HS-27A (cell line): ENCODE measurements at regions not wholly inside any gene's neighbourhood (a gene's known extent, or its start where the extent isn't known, plus 50 kb on each side); places are given as distances from the start of the nearest gene placed in this dataset.
"Not testable (repeated sequence)": the region's sequence is repeated elsewhere in the genome, so short reads cannot be mapped to it uniquely, and the experiment has no call there.

Source experiments
- DNase-seq: peaks from one replicate; pipeline ENCODE4 v3.0.0-alpha.2; 2012; ENCODE audit warnings: low read depth, missing footprints

- no peak for DNase-seq
Measured at GRCh38 chr2:224174990-224175389, 135.9 kb upstream of the SERPINE2 start.

DNA sequence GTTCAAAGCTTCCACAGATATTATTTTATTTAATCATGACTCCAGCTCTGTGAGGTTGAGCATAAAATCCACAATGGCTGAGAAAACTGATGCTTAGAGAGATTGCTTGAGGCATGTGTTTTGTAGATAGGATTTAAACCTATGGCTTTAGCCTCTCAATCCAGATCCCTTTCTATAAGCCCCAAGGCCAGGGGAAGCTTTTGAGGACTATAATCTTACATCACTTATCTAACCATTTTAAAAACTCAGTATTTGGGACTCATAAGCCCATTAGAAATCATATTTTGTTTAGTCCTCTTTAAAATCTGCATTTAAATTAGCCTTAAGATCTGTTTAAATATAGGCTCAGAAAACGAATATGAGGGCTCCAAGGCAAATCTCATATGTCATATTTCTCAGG, 135.4 kb upstream of the SERPINE2 start:
- no peak for DNase-seq

DNA sequence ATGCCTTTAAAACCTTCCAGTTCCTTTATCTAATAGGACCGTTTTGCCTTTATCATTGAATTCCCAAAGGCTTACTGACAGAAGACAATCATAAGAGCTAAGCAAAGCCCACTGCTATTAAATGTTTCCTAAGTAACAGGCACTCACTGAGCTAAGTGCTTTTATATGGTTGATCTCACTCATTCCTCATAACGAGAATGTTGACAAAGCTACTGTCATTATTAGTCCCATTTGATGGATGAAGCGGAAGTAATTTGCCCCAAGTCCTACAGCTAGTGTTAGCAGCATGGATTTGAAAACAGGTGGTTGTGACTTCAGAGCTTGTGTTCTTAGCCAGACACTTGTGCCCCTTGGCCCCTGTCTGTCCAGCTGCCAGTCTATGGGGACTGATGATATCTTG, 134.8 kb upstream of the SERPINE2 start:
- DNase-seq, result no peak

GRCh38 chr2:224173210-224173609, 134.1 kb upstream of the SERPINE2 start:
- DNase-seq, result no peak

GRCh38 chr2:224171226-224171625, 132.1 kb upstream of the SERPINE2 start:
- no peak for DNase-seq

GRCh38 chr2:224169847-224170246, 130.8 kb upstream of the SERPINE2 start:
- DNase-seq, result no peak

GRCh38 chr2:224167781-224168180, 128.7 kb upstream of the SERPINE2 start:
- DNase-seq, result not testable (repeated sequence)

GRCh38 chr2:224166654-224167053, 127.6 kb upstream of the SERPINE2 start:
- DNase-seq, result no peak

DNA sequence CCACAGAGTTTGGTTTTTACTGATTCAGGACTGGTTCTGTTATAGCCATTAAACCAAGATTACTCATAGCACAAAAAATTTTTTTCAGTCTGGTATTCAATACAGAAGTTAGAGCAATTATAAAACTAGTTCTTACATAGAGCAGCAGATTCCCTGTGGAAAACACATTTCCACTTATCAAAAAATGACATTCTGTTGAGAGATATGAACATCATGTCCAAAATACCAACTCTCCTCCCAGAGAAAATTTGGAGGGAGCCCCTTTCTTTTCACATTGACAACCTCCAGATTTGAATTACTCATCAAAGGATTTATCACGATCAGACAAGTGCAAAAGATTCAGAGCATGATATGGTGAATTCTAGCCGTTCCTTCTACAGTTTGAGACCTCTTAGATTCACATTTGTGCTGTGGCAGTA, 126.8 kb upstream of the SERPINE2 start:
- DNase-seq, result no peak

- DNase-seq, result no peak
Measured at GRCh38 chr2:224163566-224164307, 124.7 kb upstream of the SERPINE2 start.

DNA sequence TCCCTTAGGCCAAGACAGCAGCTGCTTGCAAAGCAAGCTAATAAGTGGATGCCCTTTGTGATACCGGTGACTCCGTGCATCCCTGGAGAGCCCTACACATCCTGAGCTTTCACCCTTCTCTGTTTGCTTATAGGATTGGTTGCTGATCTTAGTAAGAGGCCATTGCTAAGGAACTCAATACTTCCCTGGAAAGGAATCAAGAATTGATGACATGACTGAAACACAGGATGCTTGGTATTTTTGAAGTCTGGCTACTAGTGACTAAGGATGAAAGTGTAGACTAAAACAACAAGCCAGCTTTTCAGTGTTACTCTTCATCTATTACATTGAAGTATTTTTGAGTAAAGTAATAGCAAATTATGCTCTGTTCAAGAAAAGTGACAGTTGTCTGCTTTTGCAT, 123.0 kb upstream of the SERPINE2 start:
- DNase-seq, result no peak

- DNase-seq, result no peak
Measured at GRCh38 chr2:224161712-224162111, 122.6 kb upstream of the SERPINE2 start.

GRCh38 chr2:224160917-224161316, 121.8 kb upstream of the SERPINE2 start:
- no peak for DNase-seq

GRCh38 chr2:224159345-224159928, 120.4 kb upstream of the SERPINE2 start:
- no peak for DNase-seq

- DNase-seq, result no peak
Measured at GRCh38 chr2:224158831-224159230, 119.7 kb upstream of the SERPINE2 start.

GRCh38 chr2:224158061-224158460, 119.0 kb upstream of the SERPINE2 start:
- no peak for DNase-seq

DNA sequence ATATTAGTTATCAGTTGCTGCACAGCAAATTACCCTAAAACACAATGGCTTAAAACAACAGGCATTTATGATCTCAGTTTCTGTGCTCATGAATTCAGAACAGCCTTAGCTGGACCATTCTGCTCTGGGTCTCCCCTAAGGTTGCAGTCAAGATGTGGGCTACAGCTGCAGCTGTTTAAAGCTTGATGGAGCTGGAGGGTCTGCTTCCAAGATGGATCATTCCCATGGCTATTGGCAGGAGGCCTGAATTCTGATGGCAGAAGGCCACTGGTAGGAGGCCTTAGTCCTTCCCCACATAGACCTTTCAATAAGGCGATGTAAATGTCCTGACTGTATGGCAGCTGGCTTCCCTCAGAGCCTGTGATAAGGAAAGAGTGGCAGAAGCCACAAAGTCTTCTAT, 118.6 kb upstream of the SERPINE2 start:
- no peak for DNase-seq

GRCh38 chr2:224156436-224156835, 117.3 kb upstream of the SERPINE2 start:
- no peak for DNase-seq

DNA sequence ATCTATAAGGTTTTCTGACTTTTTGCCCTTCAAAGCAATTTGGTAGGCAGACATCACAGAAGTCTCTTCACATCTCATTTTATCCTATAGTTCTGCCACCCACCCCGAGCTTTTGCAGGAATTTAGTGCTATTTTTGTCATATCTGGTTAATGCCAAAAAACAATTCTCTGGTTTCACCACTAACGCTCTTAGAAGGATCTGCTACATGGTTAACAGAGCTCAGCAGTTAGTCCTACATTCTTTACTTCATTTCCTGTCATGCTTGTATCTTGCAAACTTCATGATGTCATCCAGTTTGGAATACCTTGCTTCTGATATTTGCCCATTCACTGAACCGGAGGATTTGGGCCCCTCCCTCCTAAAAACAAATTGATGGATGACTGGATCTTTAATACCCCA, 116.8 kb upstream of the SERPINE2 start:
- no peak for DNase-seq

GRCh38 chr2:224155371-224155770, 116.3 kb upstream of the SERPINE2 start:
- no peak for DNase-seq

GRCh38 chr2:224151680-224152310, 112.7 kb upstream of the SERPINE2 start:
- DNase-seq, result no peak

GRCh38 chr2:224151161-224151560, 112.1 kb upstream of the SERPINE2 start:
- DNase-seq, result no peak

DNA sequence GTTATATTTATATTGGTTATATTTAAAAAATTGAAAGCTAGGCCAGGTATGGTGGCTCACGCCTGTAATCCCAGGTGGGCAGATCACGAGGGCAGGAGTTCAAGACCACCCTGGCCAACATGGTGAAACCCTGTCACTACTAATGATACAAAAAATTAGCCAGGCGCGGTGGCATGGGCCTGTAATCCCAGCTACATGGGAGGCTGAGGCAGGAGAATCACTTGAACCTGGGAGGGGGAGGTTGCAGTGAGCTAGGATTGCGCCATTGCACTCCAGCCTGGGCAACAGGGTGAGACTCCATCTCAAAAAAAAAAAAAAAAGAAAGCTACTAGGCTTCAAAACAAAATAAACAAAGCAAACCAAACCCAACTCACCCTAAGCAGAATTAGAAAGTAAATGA, 109.0 kb upstream of the SERPINE2 start:
- DNase-seq, result not testable (repeated sequence)
